ENCODE measurements at regions not wholly inside any gene's neighbourhood (a gene's known extent, or its start where the extent isn't known, plus 50 kb on each side); places are given as distances from the start of the nearest gene placed in this dataset.

DNA sequence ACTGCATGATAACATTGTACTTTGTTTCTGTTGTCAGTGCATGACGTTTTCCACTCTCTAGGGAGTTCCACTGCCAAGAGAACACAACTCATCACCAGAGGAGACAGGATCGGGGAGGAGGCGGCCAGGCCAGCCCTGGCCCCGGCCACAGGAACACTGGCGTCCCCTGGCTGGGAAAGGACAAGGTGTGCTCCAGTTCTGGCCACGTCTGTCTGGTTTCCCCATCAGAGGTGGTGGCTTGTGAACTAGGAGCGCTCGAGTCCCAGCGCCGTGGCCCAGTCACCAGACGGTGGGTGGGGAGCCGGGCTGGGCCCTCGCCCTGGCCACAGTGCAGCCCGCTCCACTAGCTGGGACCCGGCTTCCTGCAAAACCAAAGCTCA is 211.9 kb upstream of the IRX4 start:
- H2AFZ ChIP-seq: no peak overlapping the region
- Mint-ChIP-seq H3K27ac (no peak overlapping the region), H3K27me3 (ENCODE audit: insufficient read depth, low read depth, poor library complexity) (peaks cover 16% of the 10 kb centered on the region), H3K4me1 (no peaks in the 10 kb centered on the region), H3K36me3 (ENCODE audit: low read depth) (no peaks in the 10 kb centered on the region), H3K4me3 (no peak overlapping the region), H3K9me3 (peaks cover 3% of the 10 kb centered on the region; the same call in 1 of the 3 replicates)
- H3K9me2 ChIP-seq (ENCODE audit: insufficient read depth): no peaks in the 10 kb centered on the region
- H3K36me3 ChIP-seq (ENCODE audit: insufficient read depth): no peaks in the 10 kb centered on the region
- H3K4me1 ChIP-seq (ENCODE audit: insufficient read depth): no peaks in the 10 kb centered on the region
- TF ChIP-seq EZH2 (IDR thresholded peaks at IDR 0.05; ENCODE audit: low read depth, unreplicated experiment): no peak
- no peak for TF ChIP-seq NANOG (IDR thresholded peaks at IDR 0.05; ENCODE audit: borderline replicate concordance)
- no peak for TF ChIP-seq POLR2AphosphoS5 (IDR thresholded peaks at IDR 0.05; ENCODE audit: low read depth)
- TF ChIP-seq, protein P1, sequence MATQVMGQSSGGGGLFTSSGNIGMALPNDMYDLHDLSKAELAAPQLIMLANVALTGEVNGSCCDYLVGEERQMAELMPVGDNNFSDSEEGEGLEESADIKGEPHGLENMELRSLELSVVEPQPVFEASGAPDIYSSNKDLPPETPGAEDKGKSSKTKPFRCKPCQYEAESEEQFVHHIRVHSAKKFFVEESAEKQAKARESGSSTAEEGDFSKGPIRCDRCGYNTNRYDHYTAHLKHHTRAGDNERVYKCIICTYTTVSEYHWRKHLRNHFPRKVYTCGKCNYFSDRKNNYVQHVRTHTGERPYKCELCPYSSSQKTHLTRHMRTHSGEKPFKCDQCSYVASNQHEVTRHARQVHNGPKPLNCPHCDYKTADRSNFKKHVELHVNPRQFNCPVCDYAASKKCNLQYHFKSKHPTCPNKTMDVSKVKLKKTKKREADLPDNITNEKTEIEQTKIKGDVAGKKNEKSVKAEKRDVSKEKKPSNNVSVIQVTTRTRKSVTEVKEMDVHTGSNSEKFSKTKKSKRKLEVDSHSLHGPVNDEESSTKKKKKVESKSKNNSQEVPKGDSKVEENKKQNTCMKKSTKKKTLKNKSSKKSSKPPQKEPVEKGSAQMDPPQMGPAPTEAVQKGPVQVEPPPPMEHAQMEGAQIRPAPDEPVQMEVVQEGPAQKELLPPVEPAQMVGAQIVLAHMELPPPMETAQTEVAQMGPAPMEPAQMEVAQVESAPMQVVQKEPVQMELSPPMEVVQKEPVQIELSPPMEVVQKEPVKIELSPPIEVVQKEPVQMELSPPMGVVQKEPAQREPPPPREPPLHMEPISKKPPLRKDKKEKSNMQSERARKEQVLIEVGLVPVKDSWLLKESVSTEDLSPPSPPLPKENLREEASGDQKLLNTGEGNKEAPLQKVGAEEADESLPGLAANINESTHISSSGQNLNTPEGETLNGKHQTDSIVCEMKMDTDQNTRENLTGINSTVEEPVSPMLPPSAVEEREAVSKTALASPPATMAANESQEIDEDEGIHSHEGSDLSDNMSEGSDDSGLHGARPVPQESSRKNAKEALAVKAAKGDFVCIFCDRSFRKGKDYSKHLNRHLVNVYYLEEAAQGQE (IDR thresholded peaks at IDR 0.05; ENCODE audit: unreplicated experiment): no peak
- no peak for TF ChIP-seq ZNF331 (CRISPR knock-in tag; IDR thresholded peaks at IDR 0.05; ENCODE audit: low read depth)
- TF ChIP-seq, protein P2, sequence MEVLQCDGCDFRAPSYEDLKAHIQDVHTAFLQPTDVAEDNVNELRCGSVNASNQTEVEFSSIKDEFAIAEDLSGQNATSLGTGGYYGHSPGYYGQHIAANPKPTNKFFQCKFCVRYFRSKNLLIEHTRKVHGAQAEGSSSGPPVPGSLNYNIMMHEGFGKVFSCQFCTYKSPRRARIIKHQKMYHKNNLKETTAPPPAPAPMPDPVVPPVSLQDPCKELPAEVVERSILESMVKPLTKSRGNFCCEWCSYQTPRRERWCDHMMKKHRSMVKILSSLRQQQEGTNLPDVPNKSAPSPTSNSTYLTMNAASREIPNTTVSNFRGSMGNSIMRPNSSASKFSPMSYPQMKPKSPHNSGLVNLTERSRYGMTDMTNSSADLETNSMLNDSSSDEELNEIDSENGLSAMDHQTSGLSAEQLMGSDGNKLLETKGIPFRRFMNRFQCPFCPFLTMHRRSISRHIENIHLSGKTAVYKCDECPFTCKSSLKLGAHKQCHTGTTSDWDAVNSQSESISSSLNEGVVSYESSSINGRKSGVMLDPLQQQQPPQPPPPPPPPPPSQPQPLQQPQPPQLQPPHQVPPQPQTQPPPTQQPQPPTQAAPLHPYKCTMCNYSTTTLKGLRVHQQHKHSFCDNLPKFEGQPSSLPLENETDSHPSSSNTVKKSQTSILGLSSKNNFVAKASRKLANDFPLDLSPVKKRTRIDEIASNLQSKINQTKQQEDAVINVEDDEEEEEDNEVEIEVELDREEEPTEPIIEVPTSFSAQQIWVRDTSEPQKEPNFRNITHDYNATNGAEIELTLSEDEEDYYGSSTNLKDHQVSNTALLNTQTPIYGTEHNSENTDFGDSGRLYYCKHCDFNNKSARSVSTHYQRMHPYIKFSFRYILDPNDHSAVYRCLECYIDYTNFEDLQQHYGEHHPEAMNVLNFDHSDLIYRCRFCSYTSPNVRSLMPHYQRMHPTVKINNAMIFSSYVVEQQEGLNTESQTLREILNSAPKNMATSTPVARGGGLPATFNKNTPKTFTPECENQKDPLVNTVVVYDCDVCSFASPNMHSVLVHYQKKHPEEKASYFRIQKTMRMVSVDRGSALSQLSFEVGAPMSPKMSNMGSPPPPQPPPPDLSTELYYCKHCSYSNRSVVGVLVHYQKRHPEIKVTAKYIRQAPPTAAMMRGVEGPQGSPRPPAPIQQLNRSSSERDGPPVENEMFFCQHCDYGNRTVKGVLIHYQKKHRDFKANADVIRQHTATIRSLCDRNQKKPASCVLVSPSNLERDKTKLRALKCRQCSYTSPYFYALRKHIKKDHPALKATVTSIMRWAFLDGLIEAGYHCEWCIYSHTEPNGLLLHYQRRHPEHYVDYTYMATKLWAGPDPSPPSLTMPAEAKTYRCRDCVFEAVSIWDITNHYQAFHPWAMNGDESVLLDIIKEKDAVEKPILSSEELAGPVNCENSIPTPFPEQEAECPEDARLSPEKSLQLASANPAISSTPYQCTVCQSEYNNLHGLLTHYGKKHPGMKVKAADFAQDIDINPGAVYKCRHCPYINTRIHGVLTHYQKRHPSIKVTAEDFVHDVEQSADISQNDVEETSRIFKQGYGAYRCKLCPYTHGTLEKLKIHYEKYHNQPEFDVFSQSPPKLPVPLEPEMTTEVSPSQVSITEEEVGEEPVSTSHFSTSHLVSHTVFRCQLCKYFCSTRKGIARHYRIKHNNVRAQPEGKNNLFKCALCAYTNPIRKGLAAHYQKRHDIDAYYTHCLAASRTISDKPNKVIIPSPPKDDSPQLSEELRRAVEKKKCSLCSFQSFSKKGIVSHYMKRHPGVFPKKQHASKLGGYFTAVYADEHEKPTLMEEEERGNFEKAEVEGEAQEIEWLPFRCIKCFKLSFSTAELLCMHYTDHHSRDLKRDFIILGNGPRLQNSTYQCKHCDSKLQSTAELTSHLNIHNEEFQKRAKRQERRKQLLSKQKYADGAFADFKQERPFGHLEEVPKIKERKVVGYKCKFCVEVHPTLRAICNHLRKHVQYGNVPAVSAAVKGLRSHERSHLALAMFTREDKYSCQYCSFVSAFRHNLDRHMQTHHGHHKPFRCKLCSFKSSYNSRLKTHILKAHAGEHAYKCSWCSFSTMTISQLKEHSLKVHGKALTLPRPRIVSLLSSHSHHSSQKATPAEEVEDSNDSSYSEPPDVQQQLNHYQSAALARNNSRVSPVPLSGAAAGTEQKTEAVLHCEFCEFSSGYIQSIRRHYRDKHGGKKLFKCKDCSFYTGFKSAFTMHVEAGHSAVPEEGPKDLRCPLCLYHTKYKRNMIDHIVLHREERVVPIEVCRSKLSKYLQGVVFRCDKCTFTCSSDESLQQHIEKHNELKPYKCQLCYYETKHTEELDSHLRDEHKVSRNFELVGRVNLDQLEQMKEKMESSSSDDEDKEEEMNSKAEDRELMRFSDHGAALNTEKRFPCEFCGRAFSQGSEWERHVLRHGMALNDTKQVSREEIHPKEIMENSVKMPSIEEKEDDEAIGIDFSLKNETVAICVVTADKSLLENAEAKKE (CRISPR knock-in tag; IDR thresholded peaks at IDR 0.05): no peak
- no peak for TF ChIP-seq EZH2phosphoT487 (IDR thresholded peaks at IDR 0.05; ENCODE audit: unreplicated experiment)
- TF ChIP-seq, protein P3, sequence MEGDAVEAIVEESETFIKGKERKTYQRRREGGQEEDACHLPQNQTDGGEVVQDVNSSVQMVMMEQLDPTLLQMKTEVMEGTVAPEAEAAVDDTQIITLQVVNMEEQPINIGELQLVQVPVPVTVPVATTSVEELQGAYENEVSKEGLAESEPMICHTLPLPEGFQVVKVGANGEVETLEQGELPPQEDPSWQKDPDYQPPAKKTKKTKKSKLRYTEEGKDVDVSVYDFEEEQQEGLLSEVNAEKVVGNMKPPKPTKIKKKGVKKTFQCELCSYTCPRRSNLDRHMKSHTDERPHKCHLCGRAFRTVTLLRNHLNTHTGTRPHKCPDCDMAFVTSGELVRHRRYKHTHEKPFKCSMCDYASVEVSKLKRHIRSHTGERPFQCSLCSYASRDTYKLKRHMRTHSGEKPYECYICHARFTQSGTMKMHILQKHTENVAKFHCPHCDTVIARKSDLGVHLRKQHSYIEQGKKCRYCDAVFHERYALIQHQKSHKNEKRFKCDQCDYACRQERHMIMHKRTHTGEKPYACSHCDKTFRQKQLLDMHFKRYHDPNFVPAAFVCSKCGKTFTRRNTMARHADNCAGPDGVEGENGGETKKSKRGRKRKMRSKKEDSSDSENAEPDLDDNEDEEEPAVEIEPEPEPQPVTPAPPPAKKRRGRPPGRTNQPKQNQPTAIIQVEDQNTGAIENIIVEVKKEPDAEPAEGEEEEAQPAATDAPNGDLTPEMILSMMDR (conservative IDR thresholded peaks at IDR 0.05; ENCODE audit: low read depth in 2 of 2): no peak
- no peak for TF ChIP-seq CREB1 (CRISPR knock-in tag; IDR thresholded peaks at IDR 0.05; ENCODE audit: low read depth)
- TF ChIP-seq JUNB (IDR thresholded peaks at IDR 0.05; ENCODE audit: unreplicated experiment): no peak
- TF ChIP-seq STAT1 (IDR thresholded peaks at IDR 0.05; ENCODE audit: unreplicated experiment): no peak
- TF ChIP-seq, protein P4, sequence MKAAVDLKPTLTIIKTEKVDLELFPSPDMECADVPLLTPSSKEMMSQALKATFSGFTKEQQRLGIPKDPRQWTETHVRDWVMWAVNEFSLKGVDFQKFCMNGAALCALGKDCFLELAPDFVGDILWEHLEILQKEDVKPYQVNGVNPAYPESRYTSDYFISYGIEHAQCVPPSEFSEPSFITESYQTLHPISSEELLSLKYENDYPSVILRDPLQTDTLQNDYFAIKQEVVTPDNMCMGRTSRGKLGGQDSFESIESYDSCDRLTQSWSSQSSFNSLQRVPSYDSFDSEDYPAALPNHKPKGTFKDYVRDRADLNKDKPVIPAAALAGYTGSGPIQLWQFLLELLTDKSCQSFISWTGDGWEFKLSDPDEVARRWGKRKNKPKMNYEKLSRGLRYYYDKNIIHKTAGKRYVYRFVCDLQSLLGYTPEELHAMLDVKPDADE (IDR thresholded peaks at IDR 0.05): no peak
- no peak overlapping the region for H3K4me2 ChIP-seq
- no peaks in the 10 kb centered on the region for H4K20me1 ChIP-seq (replicated peaks; ENCODE audit: insufficient read depth)
- H3F3A ChIP-seq (replicated peaks; ENCODE audit: low read depth): no peaks in the 10 kb centered on the region
- no peaks in the 10 kb centered on the region for H3K79me2 ChIP-seq (replicated peaks; ENCODE audit: insufficient read depth)
- ATAC-seq (no peak), DNase-seq (ENCODE audit: low spot score) (no peak)
- H3K27ac ChIP-seq (ENCODE audit: low read depth): no peak overlapping the region
- H3K27me3 ChIP-seq (ENCODE audit: insufficient read depth): no peaks in the 10 kb centered on the region
- no peak overlapping the region for H3K4me3 ChIP-seq

All from GM23338 (cell line).